Tibial nerve (tissue), 4 donors: ENCODE measurements at regions not wholly inside any gene's neighbourhood (a gene's known extent, or its start where the extent isn't known, plus 50 kb on each side); places are given as distances from the start of the nearest gene placed in this dataset.

Experiments used
- DNase-seq, 2 donors: peaks; one replicate each; pipeline ENCODE4 v3.0.0-alpha.2; 2019; ENCODE audit warnings: low spot score in 2 of 2
- H3K27ac ChIP-seq, 4 donors: fragments of 200-600 bp; sonication (generic) in 3 of 4; one replicate each; pipeline ENCODE4 v1.5.1; 2017 to 2019; ENCODE audit warnings: mild to moderate bottlenecking in 1 of 4
- H3K27me3 ChIP-seq, 2 donors: fragments of 200-600 bp; sonication (generic) in 1 of 2; one replicate each; pipeline versions ENCODE4 v1.5.1 to v1.6.0; 2017 to 2019
- H3K36me3 ChIP-seq, 3 donors: fragments of 200-600 bp; sonication (generic); one replicate each; pipeline ENCODE4 v1.5.1; 2018 to 2019
- H3K4me1 ChIP-seq, 4 donors: fragments of 200-600 bp; sonication (generic) in 3 of 4; one replicate each; pipeline ENCODE4 v1.5.1; 2017 to 2019
- H3K4me3 ChIP-seq, 4 donors: fragments of 200-600 bp; sonication (generic) in 3 of 4; one replicate each; pipeline ENCODE4 v1.5.1; 2017 to 2019; ENCODE audit warnings: mild to moderate bottlenecking in 1 of 4, moderate library complexity in 1 of 4
- H3K9me3 ChIP-seq, 4 donors: fragments of 200-600 bp; sonication (generic) in 3 of 4; one replicate each; pipeline ENCODE4 v1.5.1; 2017 to 2019
- CTCF ChIP-seq, 5 experiments: fragments of 200-600 bp in 3 of 5; fragments of 450-650 bp in 2 of 5; sonication (generic) in 3 of 5; IDR thresholded peaks; one replicate each; pipeline ENCODE4 v1.5.1; 2016 to 2019; ENCODE audit warnings: antibody characterized with exemption in 5 of 5, mild to moderate bottlenecking in 3 of 5, moderate library complexity in 2 of 5
- EP300 ChIP-seq, 2 donors: sonication (generic); formaldehyde crosslinking; IDR thresholded peaks; one replicate each; pipeline ENCODE4 v1.6.1; 2017; ENCODE audit warnings: antibody characterized with exemption in 2 of 2, mild to moderate bottlenecking in 1 of 2
- POLR2A ChIP-seq, 2 donors: fragments of 450-650 bp; IDR thresholded peaks; one replicate each; pipeline ENCODE4 v1.6.1; 2017; ENCODE audit warnings: antibody characterized with exemption in 2 of 2, mild to moderate bottlenecking in 2 of 2, moderate library complexity in 2 of 2
- WGBS, 2 donors: methylation state at CpG; one replicate each; pipeline ENCODE4 v1.1.5; 2018; 5-methylcytosine and 5-hydroxymethylcytosine counted together

GRCh38 chr21:31521515-31521914 lies 138.0 kb upstream of the SOD1 start:
- WGBS, 2 donors = 76 to 86% methylated on average over 3 of the region's 3 CpGs
- Histone ChIP-seq H3K27ac (no peak overlapping the region), H3K27me3 (no peaks in the 10 kb centered on the region), H3K4me1 (no peaks in the 10 kb centered on the region), H3K9me3 (no peaks in the 10 kb centered on the region), H3K4me3 (no peak overlapping the region), H3K36me3 (no peaks in the 10 kb centered on the region)
- no peak for DNase-seq
- TF ChIP-seq CTCF (IDR thresholded peaks at IDR 0.05) = no peak
- no peak for TF ChIP-seq EP300 (IDR thresholded peaks at IDR 0.05)
- no peak for TF ChIP-seq POLR2A (IDR thresholded peaks at IDR 0.05)

- no peak for DNase-seq
- no peak for TF ChIP-seq POLR2A (IDR thresholded peaks at IDR 0.05)
- no peak for TF ChIP-seq CTCF (IDR thresholded peaks at IDR 0.05)
- Histone ChIP-seq H3K4me3 (no peak overlapping the region), H3K36me3 (no peaks in the 10 kb centered on the region), H3K27ac (no peak overlapping the region), H3K9me3 (no peaks in the 10 kb centered on the region), H3K4me1 (no peaks in the 10 kb centered on the region), H3K27me3 (no peaks in the 10 kb centered on the region)
- 36 to 46% methylated on average over 8 of the region's 8 CpGs for WGBS, 2 donors
Observed at GRCh38 chr21:31520561-31521098, 138.9 kb upstream of the SOD1 start.

- no peak for TF ChIP-seq EP300 (IDR thresholded peaks at IDR 0.05)
- Histone ChIP-seq H3K4me1 (no peaks in the 10 kb centered on the region), H3K4me3 (no peak overlapping the region), H3K9me3 (no peaks in the 10 kb centered on the region), H3K27ac (no peak overlapping the region), H3K36me3 (no peaks in the 10 kb centered on the region), H3K27me3 (no peaks in the 10 kb centered on the region)
- 79 to 93% methylated on average over 4 of the region's 4 CpGs for WGBS, 2 donors
- DNase-seq = no peak
Observed at GRCh38 chr21:31518580-31518979, 140.9 kb upstream of the SOD1 start.

GRCh38 chr21:31517664-31518414 lies 141.7 kb upstream of the SOD1 start:
- Histone ChIP-seq H3K27me3 (no peaks in the 10 kb centered on the region), H3K4me3 (no peak overlapping the region), H3K36me3 (no peaks in the 10 kb centered on the region), H3K4me1 (no peaks in the 10 kb centered on the region), H3K9me3 (no peaks in the 10 kb centered on the region), H3K27ac (no peak overlapping the region)
- DNase-seq = no peak
- TF ChIP-seq EP300 (IDR thresholded peaks at IDR 0.05) (no peak), POLR2A (IDR thresholded peaks at IDR 0.05) (no peak), CTCF (IDR thresholded peaks at IDR 0.05) (no peak)
- WGBS, 2 donors = 80 to 86% methylated on average over 8 of the region's 8 CpGs

- Histone ChIP-seq H3K36me3 (no peaks in the 10 kb centered on the region), H3K4me1 (no peaks in the 10 kb centered on the region), H3K27me3 (no peaks in the 10 kb centered on the region), H3K9me3 (no peaks in the 10 kb centered on the region), H3K4me3 (no peak overlapping the region), H3K27ac (no peak overlapping the region)
- TF ChIP-seq POLR2A (IDR thresholded peaks at IDR 0.05) (no peak), EP300 (IDR thresholded peaks at IDR 0.05) (no peak), CTCF (IDR thresholded peaks at IDR 0.05) (no peak)
- DNase-seq = no peak
- WGBS, 2 donors = 70 to 79% methylated on average over 2 of the region's 2 CpGs
Observed at GRCh38 chr21:31515253-31515652, 144.2 kb upstream of the SOD1 start.
